GM18951 (cell line): ENCODE measurements at regions not wholly inside any gene's neighbourhood (a gene's known extent, or its start where the extent isn't known, plus 50 kb on each side); places are given as distances from the start of the nearest gene placed in this dataset.

ENCODE experiments used
- POLR2A ChIP-seq: IDR thresholded peaks from 4 replicates; pipeline ENCODE4 v1.6.1; 2011; ENCODE audit warnings: mild to moderate bottlenecking; ENCODE audit not compliant: insufficient read length, insufficient read depth; ENCODE audit errors: extremely low read depth
- in situ Hi-C: fragments of 300-500 bp; cut with MboI; formaldehyde crosslinking; loops from one replicate; pipeline ENCODE4 v1.12.0; 2022; ENCODE audit warnings: low sequenced_read_pairs, mixed read lengths, inconsistent platforms; ENCODE audit not compliant: unreplicated experiment

DNA sequence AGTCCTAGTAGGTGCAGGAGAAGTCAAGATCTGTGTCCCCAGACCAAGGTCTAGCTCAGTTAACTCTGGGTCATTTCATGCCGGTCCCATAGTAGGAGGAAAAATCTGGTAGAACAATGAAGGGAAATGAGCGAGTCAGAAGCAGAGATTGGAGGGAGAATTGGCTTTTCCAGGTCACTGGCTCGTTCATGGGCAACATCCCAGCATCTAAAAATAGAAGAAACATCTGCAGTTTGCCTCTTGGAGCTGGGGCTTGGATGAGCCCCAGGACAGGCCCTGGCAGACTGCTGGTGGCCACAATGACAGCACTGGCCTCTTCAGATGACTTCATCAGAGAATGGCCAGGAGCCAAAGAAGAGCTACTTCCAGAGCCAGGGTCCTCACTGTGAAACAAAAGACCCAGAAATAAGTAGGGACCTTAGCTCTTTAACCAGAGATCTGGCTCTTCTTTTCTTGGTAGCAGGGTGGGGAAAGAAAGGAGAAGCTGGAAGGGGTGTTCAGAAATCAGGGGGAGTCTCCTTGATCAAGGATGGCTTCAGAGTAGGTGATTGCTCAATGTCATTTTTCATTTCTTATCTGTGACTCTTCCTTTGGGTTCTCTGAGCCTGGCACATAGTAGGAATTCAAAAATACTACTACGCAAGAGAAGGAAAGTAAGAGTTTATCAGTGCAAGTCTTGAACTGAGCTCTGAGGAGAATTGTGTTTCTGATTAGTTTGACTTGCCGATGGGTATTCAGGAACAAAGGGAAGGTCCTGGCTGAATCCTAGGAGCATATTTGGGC lies 102.6 kb downstream of the TMPRSS5 start:
- in situ Hi-C loops = no loop called here
- TF ChIP-seq POLR2A = no peak

DNA sequence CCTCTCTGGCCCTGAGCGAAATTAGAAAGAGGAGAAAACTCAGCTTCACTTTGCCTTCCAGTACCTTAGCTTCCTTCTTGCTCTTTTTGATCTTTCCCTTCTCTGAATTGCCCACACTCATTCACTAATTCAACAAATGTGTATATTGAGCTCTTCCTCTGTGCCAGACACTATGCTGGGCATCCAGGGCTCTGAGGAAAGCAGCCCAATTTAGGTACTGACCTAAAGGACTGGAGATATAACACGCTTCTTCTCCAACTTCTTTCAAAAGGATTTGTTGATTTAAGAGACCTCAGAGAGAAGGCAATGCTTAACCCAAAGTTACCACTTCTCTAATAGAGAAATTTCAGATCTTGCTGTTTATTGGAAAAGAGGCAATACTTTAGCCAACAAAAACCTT lies 103.6 kb downstream of the TMPRSS5 start:
- in situ Hi-C loops = no loop called here
- no peak for TF ChIP-seq POLR2A

DNA sequence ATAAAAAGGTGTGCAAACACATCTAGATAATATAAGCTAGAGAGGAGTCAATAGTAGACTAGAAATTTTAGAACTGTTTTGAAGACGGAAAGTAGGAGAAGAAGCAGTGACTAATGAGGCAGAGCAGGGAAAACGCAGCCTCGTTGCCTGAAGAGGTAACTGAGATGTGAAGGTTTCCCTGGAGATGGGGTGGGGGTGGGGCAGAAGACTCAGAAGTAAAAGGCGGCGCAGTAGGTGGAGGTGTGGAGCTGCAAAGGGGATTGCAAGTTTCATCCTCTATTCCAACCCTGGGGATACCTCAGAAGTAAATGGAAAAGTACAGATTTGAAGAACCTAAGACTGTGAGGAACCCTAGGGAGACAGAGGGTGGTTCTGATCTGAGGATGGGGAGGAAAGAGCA lies 109.5 kb downstream of the TMPRSS5 start:
- TF ChIP-seq POLR2A = no peak
- in situ Hi-C loops = no loop called here

DNA sequence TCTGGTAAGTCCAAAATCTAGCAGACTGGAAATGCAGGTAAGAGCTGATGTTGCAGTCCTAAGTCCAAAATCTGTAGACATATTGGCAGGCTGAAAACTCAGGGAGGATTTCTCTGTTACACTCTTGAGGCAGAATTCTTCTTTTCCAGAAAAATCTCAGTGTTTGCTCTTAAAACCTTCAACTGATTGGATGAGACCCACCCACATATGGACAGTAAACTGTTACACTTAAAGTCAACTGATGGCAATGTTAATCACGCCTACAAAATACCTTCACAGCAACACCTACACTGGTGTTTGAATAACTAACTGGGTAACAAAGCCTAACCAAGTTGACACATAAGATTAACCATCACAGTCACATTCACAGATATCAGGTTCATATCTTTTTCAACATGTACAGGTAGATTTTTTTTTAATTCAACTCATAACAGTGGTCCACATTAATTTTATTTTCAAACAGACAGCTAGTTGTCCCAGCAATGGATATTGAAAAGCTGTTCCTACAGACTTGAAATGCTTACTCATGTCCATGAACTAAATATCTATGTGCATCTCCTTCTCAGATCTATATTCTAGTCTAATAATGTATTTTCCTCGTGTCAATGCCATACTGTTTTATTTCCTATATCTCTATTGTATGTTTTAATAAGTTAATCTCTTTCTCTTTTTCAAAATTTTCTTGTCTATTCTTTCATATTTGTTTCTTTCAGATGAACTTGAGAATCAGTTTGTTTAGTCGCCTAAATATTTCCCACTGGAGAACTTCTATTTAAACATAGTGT lies 110.1 kb downstream of the TMPRSS5 start:
- in situ Hi-C loops = no loop called here
- no peak for TF ChIP-seq POLR2A

DNA sequence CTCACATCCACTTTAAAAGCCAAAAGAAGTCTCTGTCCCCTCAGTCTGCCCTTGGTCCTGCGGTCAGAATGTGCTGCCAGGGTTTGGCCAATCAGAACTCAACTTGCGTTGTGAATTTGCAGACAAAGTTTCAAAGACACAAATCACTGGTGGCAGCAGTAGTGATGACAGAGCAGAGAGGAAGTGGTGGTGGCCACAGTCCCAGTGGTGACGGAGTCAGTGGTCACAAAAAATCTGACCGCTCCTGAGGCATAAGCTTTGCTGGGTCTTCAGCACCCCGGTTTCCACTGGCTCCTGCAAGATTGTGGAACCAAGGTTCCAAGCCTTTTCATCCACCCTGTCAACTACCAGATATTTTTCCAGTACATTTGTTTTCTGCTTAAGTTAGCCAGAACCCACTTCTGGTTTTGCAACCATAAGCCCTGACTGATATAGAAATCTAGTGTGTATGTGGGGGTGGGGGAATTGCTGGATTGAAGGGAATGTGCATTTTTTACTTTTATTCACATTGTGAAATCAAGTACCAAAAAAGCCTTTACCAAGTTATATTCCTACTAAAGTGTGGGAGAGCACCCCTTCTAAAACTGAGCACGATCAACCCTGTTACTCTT lies 112.3 kb downstream of the TMPRSS5 start:
- in situ Hi-C loops = no loop called here
- no peak for TF ChIP-seq POLR2A

DNA sequence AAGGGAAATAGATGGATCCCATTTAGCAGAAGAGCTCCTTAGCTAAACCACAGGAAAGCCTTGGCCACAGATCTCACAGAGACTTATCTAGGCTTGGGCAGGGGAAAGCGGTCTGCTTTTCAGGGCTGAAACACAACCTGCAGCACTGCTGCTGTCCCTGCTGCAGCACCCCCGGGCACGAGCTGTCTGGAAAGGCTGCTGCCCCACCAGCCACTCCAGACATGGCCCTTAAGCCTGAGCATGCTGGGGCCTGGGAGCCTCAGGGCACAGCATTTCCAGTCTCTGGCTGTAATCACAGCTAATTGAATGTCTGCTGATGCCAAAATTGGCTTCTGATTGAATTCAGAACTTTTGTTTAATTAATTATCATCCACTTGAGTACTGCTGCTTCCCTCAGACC lies 115.0 kb downstream of the TMPRSS5 start:
- TF ChIP-seq POLR2A = no peak
- in situ Hi-C loops = no loop called here

DNA sequence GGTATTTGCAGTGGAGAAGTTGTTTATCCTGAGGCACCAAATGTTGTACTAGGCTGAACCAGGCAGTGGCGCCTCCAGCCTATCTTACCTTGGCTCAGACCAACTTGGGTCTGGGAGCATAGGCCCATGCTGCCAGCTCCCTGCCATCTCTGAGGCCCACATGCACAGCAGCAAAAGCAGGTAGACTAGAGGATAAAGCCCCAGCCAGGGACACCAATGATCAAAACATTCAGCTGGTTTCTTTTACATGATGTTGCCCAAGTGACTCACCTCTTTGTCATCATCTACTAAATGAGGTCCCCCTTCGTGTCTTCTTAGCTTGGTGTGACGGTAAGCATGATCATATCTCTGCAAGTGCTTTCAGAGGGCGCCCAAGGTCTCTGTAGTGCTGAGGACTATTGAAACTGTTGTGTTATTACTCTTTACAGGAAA lies 112.1 kb upstream of the DRD2 start:
- in situ Hi-C loops = no loop called here
- TF ChIP-seq POLR2A = no peak

DNA sequence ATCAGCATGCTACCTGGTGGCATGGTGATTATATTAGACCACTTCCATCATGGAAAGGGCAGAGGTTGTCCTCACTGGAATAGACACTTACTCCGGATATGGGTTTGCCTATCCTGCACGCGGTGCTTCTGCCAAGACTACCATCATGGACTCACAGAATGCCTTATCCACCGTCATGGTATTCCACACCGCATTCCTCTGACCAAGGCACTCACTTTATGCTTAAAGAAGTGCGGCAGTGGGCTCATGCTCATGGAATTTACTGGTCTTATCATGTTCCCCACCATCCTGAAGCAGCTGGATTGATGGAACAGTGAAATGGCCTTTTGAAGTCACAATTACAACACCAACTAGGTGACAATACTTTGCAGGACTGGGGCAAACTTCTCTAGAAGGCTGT lies 109.2 kb upstream of the DRD2 start:
- no peak for TF ChIP-seq POLR2A
- in situ Hi-C loops = no loop called here

DNA sequence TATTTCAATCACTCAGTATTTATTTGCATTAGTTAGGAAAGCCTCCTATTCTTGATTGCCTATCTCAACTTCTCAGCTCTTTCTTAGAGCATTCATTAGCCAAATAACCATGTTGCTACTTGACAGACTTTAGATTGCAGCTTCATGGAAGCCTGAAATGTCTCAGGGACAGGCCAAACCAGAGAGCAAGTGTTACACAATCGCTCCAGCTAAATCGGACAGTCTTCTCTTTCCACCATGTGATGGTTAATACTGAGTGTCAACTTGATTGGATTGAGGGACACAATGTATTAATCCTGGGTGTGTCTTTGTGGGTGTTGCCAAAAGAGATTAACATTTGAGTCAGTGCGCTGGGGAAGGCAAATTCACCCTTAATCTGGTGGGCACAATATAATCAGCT lies 106.5 kb upstream of the DRD2 start:
- in situ Hi-C loops = no loop called here
- TF ChIP-seq POLR2A = no peak

DNA sequence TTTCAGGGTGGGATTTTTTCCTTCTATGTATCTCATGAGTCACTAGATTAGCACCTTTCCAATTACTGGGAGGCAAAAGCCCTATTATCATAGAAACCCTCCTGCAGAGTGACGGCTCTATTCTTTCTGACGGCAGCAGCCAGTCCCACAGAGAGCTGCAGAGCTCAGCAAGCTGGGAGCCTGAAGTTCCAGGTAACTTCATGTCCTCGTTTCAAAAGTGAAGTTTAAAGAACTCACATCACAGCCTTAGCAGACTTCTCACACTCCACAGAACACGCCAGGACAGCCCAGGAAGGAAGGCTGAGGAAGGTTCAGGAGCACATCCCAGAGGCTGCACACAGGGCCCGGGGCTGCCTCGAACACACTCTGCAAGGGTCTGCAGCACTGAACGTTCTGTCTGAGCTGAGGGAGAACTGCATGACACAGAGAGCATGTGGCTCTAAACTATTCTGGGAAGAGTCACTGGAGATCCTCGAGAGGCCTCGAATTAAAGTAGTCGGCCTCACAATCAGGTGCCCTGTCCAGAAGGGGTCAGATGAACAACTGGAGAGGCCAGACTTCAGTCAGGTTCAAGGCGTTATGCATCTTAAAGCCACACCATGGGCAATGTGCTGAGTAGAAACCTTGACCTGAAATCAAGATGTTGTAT lies 104.2 kb upstream of the DRD2 start:
- TF ChIP-seq POLR2A = no peak
- in situ Hi-C loops = no loop called here

DNA sequence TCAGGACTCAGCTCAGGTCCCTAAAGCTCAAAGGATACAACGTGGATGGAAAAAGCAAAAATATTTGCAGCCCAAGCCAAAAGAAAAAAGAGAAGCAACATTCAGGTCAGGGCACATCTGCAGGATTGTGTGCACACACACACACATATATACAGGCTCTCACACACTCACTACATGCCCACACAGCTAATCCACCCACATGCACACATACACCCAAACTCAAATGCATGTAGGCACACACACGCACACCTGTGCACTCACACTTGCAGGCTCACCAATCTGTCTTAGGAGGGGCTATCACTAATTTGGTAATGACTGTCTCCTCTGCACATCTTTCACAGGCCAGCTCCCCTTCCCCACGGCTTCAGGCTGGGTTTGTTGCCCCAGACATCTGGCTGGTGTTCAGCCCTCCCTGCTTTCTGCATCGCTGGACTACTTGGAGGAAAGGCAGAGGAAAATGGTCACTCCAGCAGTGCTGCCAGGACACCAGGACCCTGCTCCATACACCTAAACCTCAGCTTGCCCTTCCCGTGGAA lies 103.6 kb upstream of the DRD2 start:
- in situ Hi-C loops = no loop called here
- no peak for TF ChIP-seq POLR2A

DNA sequence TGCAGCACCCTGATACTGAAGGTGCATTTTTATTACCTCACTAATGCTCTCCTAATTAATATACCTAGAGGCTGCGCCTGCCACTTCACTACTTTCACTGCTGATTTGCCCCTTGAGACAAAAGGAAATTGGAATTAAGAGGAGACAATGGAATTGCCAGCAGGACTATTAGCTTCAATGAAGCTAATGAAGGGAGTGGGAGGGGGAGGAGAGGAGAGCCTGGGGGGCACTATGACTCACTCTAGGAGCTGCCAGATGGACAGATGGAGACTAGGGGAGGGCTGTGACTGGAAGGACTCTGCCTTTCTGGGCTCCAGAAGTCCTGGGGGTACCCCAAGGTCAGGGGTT lies 102.8 kb upstream of the DRD2 start:
- TF ChIP-seq POLR2A = no peak
- in situ Hi-C loops = no loop called here
